A549 (cell line): ENCODE measurements at regions not wholly inside any gene's neighbourhood (a gene's known extent, or its start where the extent isn't known, plus 50 kb on each side); places are given as distances from the start of the nearest gene placed in this dataset.
A peak's percentile ranks its signal among the peaks of the same experiment; 100 is the strongest.

Experiments used
- ATAC-seq, 2 experiments: fragments of 200-7000 bp in 1 of 2; fragments of >200 bp in 1 of 2; cut with Nextera tagmentation in 1 of 2; cut with Tn5 transposase in 1 of 2; 3 replicates each; pipeline versions ENCODE4 v1.8.0 to v1.9.1; 2018 to 2020; ENCODE audit warnings: mild to moderate bottlenecking in 1 of 2, moderate library complexity in 1 of 2
- CTCF ChIA-PET: fragments of 300-600 bp; sonication (Branson Sonifier 250); formaldehyde crosslinking; extraction: SDS; loops from one replicate; lab custom pipeline; 2021; ENCODE audit warnings: antibody characterized with exemption, inconsistent platforms; lab: Yijun Ruan, JAX
- POLR2A ChIA-PET: fragments of 350-600 bp; formaldehyde crosslinking; extraction: SDS; loops from one replicate; lab custom pipeline; 2021; ENCODE audit warnings: antibody characterized with exemption, inconsistent platforms; lab: Yijun Ruan, JAX
- DNase-seq, 2 experiments: peaks; one replicate each; pipeline versions ENCODE4 v3.0.0 to v3.0.0-alpha.2; 2011 to 2016; ENCODE audit warnings: low read depth in 1 of 2, low spot score in 1 of 2
- FAIRE-seq: peaks from 2 replicates; lab custom pipeline; 2011; peaks lifted over from hg19 to GRCh38; lab: Jason Lieb, UNC
- H3K27ac ChIP-seq, 2 experiments: fragments of >200 bp; sonication (Bioruptor Twin); formaldehyde crosslinking; 3 replicates each; pipeline ENCODE4 v1.5.1; 2016 to 2017
- H3K4me1 ChIP-seq: fragments of >200 bp; sonication (Bioruptor Twin); formaldehyde crosslinking; 3 replicates; pipeline ENCODE4 v1.6.1; 2016
- H3K4me2 ChIP-seq: fragments of >200 bp; sonication (Bioruptor Twin); formaldehyde crosslinking; 3 replicates; pipeline ENCODE4 v1.6.1; 2016
- H3K4me3 ChIP-seq: fragments of >200 bp; sonication (Bioruptor Twin); formaldehyde crosslinking; 3 replicates; pipeline ENCODE4 v1.5.1; 2016
- H3K9me3 ChIP-seq: fragments of >200 bp; sonication (Bioruptor Twin); formaldehyde crosslinking; 3 replicates; pipeline ENCODE4 v1.6.1; 2016
- CHD2 ChIP-seq: fragments of 150-350 bp; IDR thresholded peaks from 2 replicates; pipeline ENCODE4 v1.6.1; 2014; ENCODE audit warnings: low read length; ENCODE audit not compliant: partially characterized antibody
- EP300 ChIP-seq, 2 experiments: fragments of >200 bp; sonication (Bioruptor Twin); formaldehyde crosslinking; IDR thresholded peaks; 2 replicates in 1 of 2; 3 replicates in 1 of 2; pipeline ENCODE4 v1.6.1; 2016 to 2017
- FOSL2 ChIP-seq, 2 experiments: fragments of 450-650 bp in 1 of 2; fragments of >200 bp in 1 of 2; sonication (Bioruptor Twin) in 1 of 2; formaldehyde crosslinking; IDR thresholded peaks; 2 replicates each; pipeline versions ENCODE4 v1.5.0 to v1.6.1; 2016 to 2020; ENCODE audit warnings: mild to moderate bottlenecking in 1 of 2, moderate library complexity in 1 of 2
- FOXS1 ChIP-seq: fragments of 250-450 bp; sonication (Bioruptor Pico); IDR thresholded peaks from 2 replicates; pipeline ENCODE4 v1.5.0; 2020; ENCODE audit warnings: mild to moderate bottlenecking, moderate library complexity
- HOXA7 ChIP-seq: fragments of 250-450 bp; sonication (Bioruptor Pico); IDR thresholded peaks from 2 replicates; pipeline ENCODE4 v1.5.0; 2020; ENCODE audit warnings: mild to moderate bottlenecking, moderate library complexity
- HOXB13 ChIP-seq: fragments of 250-450 bp; sonication (Bioruptor Pico); IDR thresholded peaks from 2 replicates; pipeline ENCODE4 v1.5.0; 2020; ENCODE audit warnings: low read depth, mild to moderate bottlenecking, moderate library complexity
- JUNB ChIP-seq: fragments of >200 bp; sonication (Bioruptor Twin); formaldehyde crosslinking; IDR thresholded peaks from 2 replicates; pipeline ENCODE4 v1.6.1; 2016
- MAFK ChIP-seq: fragments of 450-650 bp; IDR thresholded peaks from 2 replicates; pipeline ENCODE4 v1.6.1; 2014; ENCODE audit not compliant: partially characterized antibody
- NPAS2 ChIP-seq: fragments of 250-450 bp; sonication (Bioruptor Pico); IDR thresholded peaks from 2 replicates; pipeline ENCODE4 v1.8.0; 2022; ENCODE audit warnings: mild to moderate bottlenecking, moderate library complexity, borderline replicate concordance
- NR3C1 ChIP-seq: fragments of >200 bp; sonication (Bioruptor Twin); formaldehyde crosslinking; IDR thresholded peaks from 3 replicates; pipeline ENCODE4 v1.6.1; 2017
- POLR2AphosphoS2 ChIP-seq: conservative IDR thresholded peaks from 2 replicates; pipeline ENCODE4 v1.6.1; 2012; ENCODE audit warnings: low read length, improper control_type of control experiment, inconsistent platforms
- RARB ChIP-seq: fragments of 250-450 bp; sonication (Bioruptor Pico); IDR thresholded peaks from 2 replicates; pipeline ENCODE4 v1.8.0; 2021; ENCODE audit warnings: mild to moderate bottlenecking, moderate library complexity
- RCOR1 ChIP-seq: fragments of 150-350 bp; IDR thresholded peaks from 2 replicates; pipeline ENCODE4 v1.6.1; 2014; ENCODE audit warnings: antibody characterized with exemption, low read length, low read depth
- RFX5 ChIP-seq: fragments of 450-650 bp; IDR thresholded peaks from 2 replicates; pipeline ENCODE4 v1.7.1; 2014; ENCODE audit warnings: antibody characterized with exemption, mild to moderate bottlenecking, moderate library complexity
- TP53 ChIP-seq: fragments of 250-450 bp; sonication (Bioruptor Pico); IDR thresholded peaks from 2 replicates; pipeline ENCODE4 v1.5.0; 2021; ENCODE audit warnings: mild to moderate bottlenecking, moderate library complexity
- ZNF302 ChIP-seq: fragments of 250-450 bp; sonication (Bioruptor Pico); IDR thresholded peaks from 2 replicates; pipeline ENCODE4 v1.9.0; 2021; ENCODE audit warnings: inconsistent platforms, mild to moderate bottlenecking, moderate library complexity
- WGBS: methylation state at CpG from one replicate; pipeline ENCODE4 v1.1.6; 2017; ENCODE audit errors: missing lambda C conversion rate; 5-methylcytosine and 5-hydroxymethylcytosine counted together
- TF ChIP-seq, protein P1 (sequence below): fragments of 200-600 bp; sonication (generic); IDR thresholded peaks from 2 replicates; pipeline ENCODE4 v1.6.1; 2016; ENCODE audit warnings: antibody characterized with exemption, mild to moderate bottlenecking, moderate library complexity
- TF ChIP-seq, protein P2 (sequence below): fragments of >200 bp; sonication (Bioruptor Twin); formaldehyde crosslinking; IDR thresholded peaks from 3 replicates; pipeline ENCODE4 v1.5.1; 2016

DNA sequence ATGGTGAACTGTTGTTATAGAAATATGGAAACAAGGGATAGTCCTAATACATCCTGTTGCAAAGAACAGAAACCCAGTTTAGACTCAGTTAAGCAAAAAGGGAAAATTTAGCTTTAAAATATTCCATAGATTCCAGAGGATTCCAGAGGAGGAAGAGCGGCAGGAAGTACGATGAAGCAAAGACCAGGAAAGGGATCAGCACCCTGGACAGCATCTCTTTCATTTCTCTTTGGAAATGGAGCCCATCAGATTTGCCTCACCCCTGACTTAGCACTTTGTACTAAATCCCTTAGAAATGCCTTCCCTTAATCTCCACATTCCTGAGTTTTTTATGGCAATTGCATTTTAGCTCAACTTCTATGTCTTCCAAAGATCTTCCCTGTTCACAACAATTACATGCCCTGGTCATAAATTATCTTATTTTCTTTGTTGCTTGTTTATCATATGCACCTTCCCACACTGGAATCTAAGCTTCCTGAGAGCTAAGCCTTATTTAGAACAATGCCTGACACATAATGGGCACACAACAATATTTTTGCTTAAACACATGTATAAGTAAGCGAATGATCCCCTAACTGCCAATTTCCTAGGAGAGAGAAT lies 150.0 kb upstream of the RBFOX1 start:
- no peaks in the 10 kb centered on the region for H3K9me3 ChIP-seq
- H3K4me3 ChIP-seq, result no peak overlapping the region
- H3K4me1 ChIP-seq, result no peaks in the 10 kb centered on the region
- WGBS, result 5% methylated on average over 3 of the region's 3 CpGs
- H3K27ac ChIP-seq, result no peak overlapping the region
- ATAC-seq, result no peak
- no peak for FAIRE-seq
- ChIA-PET CTCF (no interaction called here), POLR2A (no interaction called here)
- DNase-seq, result no peak
- TF ChIP-seq, protein P1, sequence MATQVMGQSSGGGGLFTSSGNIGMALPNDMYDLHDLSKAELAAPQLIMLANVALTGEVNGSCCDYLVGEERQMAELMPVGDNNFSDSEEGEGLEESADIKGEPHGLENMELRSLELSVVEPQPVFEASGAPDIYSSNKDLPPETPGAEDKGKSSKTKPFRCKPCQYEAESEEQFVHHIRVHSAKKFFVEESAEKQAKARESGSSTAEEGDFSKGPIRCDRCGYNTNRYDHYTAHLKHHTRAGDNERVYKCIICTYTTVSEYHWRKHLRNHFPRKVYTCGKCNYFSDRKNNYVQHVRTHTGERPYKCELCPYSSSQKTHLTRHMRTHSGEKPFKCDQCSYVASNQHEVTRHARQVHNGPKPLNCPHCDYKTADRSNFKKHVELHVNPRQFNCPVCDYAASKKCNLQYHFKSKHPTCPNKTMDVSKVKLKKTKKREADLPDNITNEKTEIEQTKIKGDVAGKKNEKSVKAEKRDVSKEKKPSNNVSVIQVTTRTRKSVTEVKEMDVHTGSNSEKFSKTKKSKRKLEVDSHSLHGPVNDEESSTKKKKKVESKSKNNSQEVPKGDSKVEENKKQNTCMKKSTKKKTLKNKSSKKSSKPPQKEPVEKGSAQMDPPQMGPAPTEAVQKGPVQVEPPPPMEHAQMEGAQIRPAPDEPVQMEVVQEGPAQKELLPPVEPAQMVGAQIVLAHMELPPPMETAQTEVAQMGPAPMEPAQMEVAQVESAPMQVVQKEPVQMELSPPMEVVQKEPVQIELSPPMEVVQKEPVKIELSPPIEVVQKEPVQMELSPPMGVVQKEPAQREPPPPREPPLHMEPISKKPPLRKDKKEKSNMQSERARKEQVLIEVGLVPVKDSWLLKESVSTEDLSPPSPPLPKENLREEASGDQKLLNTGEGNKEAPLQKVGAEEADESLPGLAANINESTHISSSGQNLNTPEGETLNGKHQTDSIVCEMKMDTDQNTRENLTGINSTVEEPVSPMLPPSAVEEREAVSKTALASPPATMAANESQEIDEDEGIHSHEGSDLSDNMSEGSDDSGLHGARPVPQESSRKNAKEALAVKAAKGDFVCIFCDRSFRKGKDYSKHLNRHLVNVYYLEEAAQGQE, result peak; percentile 83
- TF ChIP-seq POLR2AphosphoS2, result no peak
- no peak overlapping the region for H3K4me2 ChIP-seq

DNA sequence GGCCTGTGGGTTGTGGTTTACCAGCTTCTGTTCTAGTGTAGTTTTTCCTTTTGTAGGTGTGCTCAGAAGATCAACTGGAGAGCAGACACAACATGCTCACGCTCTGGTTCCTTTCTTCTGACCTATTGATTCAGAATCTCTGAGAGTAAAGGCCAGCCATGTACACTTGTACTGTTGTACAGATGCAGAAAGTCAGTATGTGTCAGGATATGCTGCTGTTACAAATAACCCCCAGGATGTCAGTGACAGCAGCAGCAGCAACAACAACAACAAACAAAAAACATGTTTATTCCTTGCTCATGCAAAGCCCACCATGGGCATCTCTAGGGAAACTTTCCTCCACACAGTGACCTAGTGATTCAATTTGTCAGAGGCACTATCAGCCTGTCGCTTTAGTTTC lies 154.8 kb upstream of the RBFOX1 start:
- H3K4me2 ChIP-seq, result no peak overlapping the region
- FAIRE-seq (no peak), DNase-seq (no peak), ATAC-seq (no peak)
- POLR2A ChIA-PET, result no interaction called here
- no peak overlapping the region for H3K27ac ChIP-seq
- H3K4me1 ChIP-seq, result no peaks in the 10 kb centered on the region
- no peak overlapping the region for H3K4me3 ChIP-seq
- 3% methylated on average over 2 of the region's 2 CpGs for WGBS
- CTCF ChIA-PET, result no interaction called here
- no peaks in the 10 kb centered on the region for H3K9me3 ChIP-seq
- no peak for TF ChIP-seq FOSL2 (IDR thresholded peaks at IDR 0.05)
- TF ChIP-seq FOSL2 (CRISPR knock-in tag; IDR thresholded peaks at IDR 0.05), result no peak
- no peak for TF ChIP-seq HOXB13 (CRISPR knock-in tag)
- no peak for TF ChIP-seq NR3C1
- no peak for TF ChIP-seq NPAS2
- no peak for TF ChIP-seq TP53 (CRISPR knock-in tag)
- no peak for TF ChIP-seq RARB (CRISPR knock-in tag)
- no peak for TF ChIP-seq RCOR1
- TF ChIP-seq CHD2, result no peak
- no peak for TF ChIP-seq ZNF302
- TF ChIP-seq FOXS1 (CRISPR knock-in tag), result no peak
- TF ChIP-seq, protein P2, sequence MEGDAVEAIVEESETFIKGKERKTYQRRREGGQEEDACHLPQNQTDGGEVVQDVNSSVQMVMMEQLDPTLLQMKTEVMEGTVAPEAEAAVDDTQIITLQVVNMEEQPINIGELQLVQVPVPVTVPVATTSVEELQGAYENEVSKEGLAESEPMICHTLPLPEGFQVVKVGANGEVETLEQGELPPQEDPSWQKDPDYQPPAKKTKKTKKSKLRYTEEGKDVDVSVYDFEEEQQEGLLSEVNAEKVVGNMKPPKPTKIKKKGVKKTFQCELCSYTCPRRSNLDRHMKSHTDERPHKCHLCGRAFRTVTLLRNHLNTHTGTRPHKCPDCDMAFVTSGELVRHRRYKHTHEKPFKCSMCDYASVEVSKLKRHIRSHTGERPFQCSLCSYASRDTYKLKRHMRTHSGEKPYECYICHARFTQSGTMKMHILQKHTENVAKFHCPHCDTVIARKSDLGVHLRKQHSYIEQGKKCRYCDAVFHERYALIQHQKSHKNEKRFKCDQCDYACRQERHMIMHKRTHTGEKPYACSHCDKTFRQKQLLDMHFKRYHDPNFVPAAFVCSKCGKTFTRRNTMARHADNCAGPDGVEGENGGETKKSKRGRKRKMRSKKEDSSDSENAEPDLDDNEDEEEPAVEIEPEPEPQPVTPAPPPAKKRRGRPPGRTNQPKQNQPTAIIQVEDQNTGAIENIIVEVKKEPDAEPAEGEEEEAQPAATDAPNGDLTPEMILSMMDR, result no peak
- TF ChIP-seq EP300 (IDR thresholded peaks at IDR 0.05), result no peak
- TF ChIP-seq RFX5, result no peak
- no peak for TF ChIP-seq HOXA7

DNA sequence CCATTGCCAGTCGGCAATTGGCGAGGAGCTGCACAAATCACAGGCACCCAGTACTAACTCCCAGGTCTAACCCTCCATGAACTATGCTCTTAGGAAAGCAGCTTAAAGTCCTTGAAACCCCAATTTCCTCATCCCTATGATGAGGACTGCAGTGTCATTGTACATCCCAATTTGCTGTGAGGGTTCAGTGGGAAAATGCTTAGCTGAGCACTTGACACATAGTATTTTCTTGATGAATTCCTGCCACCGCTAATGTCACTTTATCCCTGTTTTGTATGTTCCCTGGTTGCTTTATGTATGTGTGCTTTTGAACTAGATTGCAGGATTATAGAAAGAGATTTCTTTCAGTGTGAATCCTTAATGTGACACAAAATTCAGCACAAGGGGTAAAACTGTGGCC lies 161.5 kb upstream of the RBFOX1 start:
- Histone ChIP-seq H3K9me3 (no peaks in the 10 kb centered on the region), H3K4me1 (no peaks in the 10 kb centered on the region), H3K4me2 (no peak overlapping the region), H3K4me3 (no peak overlapping the region), H3K27ac (no peak overlapping the region)
- ATAC-seq (no peak), DNase-seq (no peak), FAIRE-seq (no peak)
- TF ChIP-seq MAFK (peak; percentile 81), JUNB (no peak)
- 15% methylated on average over 3 of the region's 3 CpGs for WGBS
- CTCF ChIA-PET, result no interaction called here
- POLR2A ChIA-PET, result no interaction called here
